ENCODE measurements at regions not wholly inside any gene's neighbourhood (a gene's known extent, or its start where the extent isn't known, plus 50 kb on each side); places are given as distances from the start of the nearest gene placed in this dataset.

GRCh38 chr3:135807879-135808278 lies 157.6 kb upstream of the PPP2R3A start:
- Histone ChIP-seq H3K4me3 (ENCODE audit: low read length in 2 of 2) (no peak overlapping the region), H3K4me1 (ENCODE audit: control insufficient read depth in 1 of 2, insufficient read depth in 2 of 2, low read length in 2 of 2) (no peaks in the 10 kb centered on the region), H3K27ac (ENCODE audit: low read depth in 1 of 2, low read length in 2 of 2) (no peak overlapping the region), H3K9me3 (ENCODE audit: control insufficient read depth, low read length) (no peaks in the 10 kb centered on the region), H3K36me3 (ENCODE audit: control insufficient read depth in 1 of 2, insufficient read depth in 2 of 2, low read length in 1 of 2) (no peaks in the 10 kb centered on the region), H3K27me3 (ENCODE audit: control insufficient read depth in 1 of 2, insufficient read depth in 2 of 2, low read length in 1 of 2) (no peaks in the 10 kb centered on the region)
- intact Hi-C loops (cut with DNase I): no loop called here
- WGBS, 2 donors: 5 to 11% methylated on average over 1 of the region's 1 CpG
- no peak for DNase-seq
- ATAC-seq (ENCODE audit: low FRiP score): no peak

GRCh38 chr3:135809021-135809634 lies 156.4 kb upstream of the PPP2R3A start:
- no peaks in the 10 kb centered on the region for H3K4me1 ChIP-seq (ENCODE audit: control insufficient read depth in 1 of 2, insufficient read depth in 2 of 2, low read length in 2 of 2)
- no peaks in the 10 kb centered on the region for H3K36me3 ChIP-seq (ENCODE audit: control insufficient read depth in 1 of 2, insufficient read depth in 2 of 2, low read length in 1 of 2)
- no peaks in the 10 kb centered on the region for H3K9me3 ChIP-seq (ENCODE audit: control insufficient read depth, low read length)
- H3K27me3 ChIP-seq (ENCODE audit: control insufficient read depth in 1 of 2, insufficient read depth in 2 of 2, low read length in 1 of 2): no peaks in the 10 kb centered on the region
- no peak overlapping the region for H3K4me3 ChIP-seq (ENCODE audit: low read length in 2 of 2)
- intact Hi-C loops (cut with DNase I): no loop called here
- no peak for DNase-seq
- no peak overlapping the region for H3K27ac ChIP-seq (ENCODE audit: low read depth in 1 of 2, low read length in 2 of 2)
- no peak for ATAC-seq (ENCODE audit: low FRiP score)
- 52 to 54% methylated on average over 4 of the region's 4 CpGs for WGBS, 2 donors

GRCh38 chr3:135811651-135812050 lies 153.9 kb upstream of the PPP2R3A start:
- intact Hi-C loops (cut with DNase I): no loop called here
- ATAC-seq (ENCODE audit: low FRiP score) (no peak), DNase-seq (no peak)
- no peak overlapping the region for H3K27ac ChIP-seq (ENCODE audit: low read depth in 1 of 2, low read length in 2 of 2)
- no peaks in the 10 kb centered on the region for H3K4me1 ChIP-seq (ENCODE audit: control insufficient read depth in 1 of 2, insufficient read depth in 2 of 2, low read length in 2 of 2)
- H3K27me3 ChIP-seq (ENCODE audit: control insufficient read depth in 1 of 2, insufficient read depth in 2 of 2, low read length in 1 of 2): no peaks in the 10 kb centered on the region
- no peaks in the 10 kb centered on the region for H3K9me3 ChIP-seq (ENCODE audit: control insufficient read depth, low read length)
- H3K36me3 ChIP-seq (ENCODE audit: control insufficient read depth in 1 of 2, insufficient read depth in 2 of 2, low read length in 1 of 2): no peaks in the 10 kb centered on the region
- H3K4me3 ChIP-seq (ENCODE audit: low read length in 2 of 2): no peak overlapping the region
- 66 to 74% methylated on average over 8 of the region's 8 CpGs for WGBS, 2 donors

GRCh38 chr3:135812057-135812456 lies 153.5 kb upstream of the PPP2R3A start:
- H3K9me3 ChIP-seq (ENCODE audit: control insufficient read depth, low read length): no peaks in the 10 kb centered on the region
- no peak overlapping the region for H3K4me3 ChIP-seq (ENCODE audit: low read length in 2 of 2)
- no peaks in the 10 kb centered on the region for H3K27me3 ChIP-seq (ENCODE audit: control insufficient read depth in 1 of 2, insufficient read depth in 2 of 2, low read length in 1 of 2)
- ATAC-seq (ENCODE audit: low FRiP score): no peak
- intact Hi-C loops (cut with DNase I): no loop called here
- no peak for DNase-seq
- H3K36me3 ChIP-seq (ENCODE audit: control insufficient read depth in 1 of 2, insufficient read depth in 2 of 2, low read length in 1 of 2): no peaks in the 10 kb centered on the region
- no peak overlapping the region for H3K27ac ChIP-seq (ENCODE audit: low read depth in 1 of 2, low read length in 2 of 2)
- WGBS, 2 donors: 47 to 48% methylated on average over 7 of the region's 7 CpGs
- H3K4me1 ChIP-seq (ENCODE audit: control insufficient read depth in 1 of 2, insufficient read depth in 2 of 2, low read length in 2 of 2): no peaks in the 10 kb centered on the region

GRCh38 chr3:135834465-135834864 lies 131.1 kb upstream of the PPP2R3A start:
- intact Hi-C loops (cut with DNase I): no loop called here
- ATAC-seq (ENCODE audit: low FRiP score): no peak
- DNase-seq: no peak

GRCh38 chr3:135837977-135838631 lies 127.4 kb upstream of the PPP2R3A start:
- intact Hi-C loops (cut with DNase I): no loop called here
- H3K4me1 ChIP-seq (ENCODE audit: control insufficient read depth in 1 of 2, insufficient read depth in 2 of 2, low read length in 2 of 2): no peaks in the 10 kb centered on the region
- 75 to 82% methylated on average over 5 of the region's 5 CpGs for WGBS, 2 donors

More at GRCh38 chr3:135834465-135834864, 131.1 kb upstream of the PPP2R3A start:
- no peaks in the 10 kb centered on the region for H3K27me3 ChIP-seq (ENCODE audit: control insufficient read depth in 1 of 2, insufficient read depth in 2 of 2, low read length in 1 of 2)
- no peak overlapping the region for H3K27ac ChIP-seq (ENCODE audit: low read depth in 1 of 2, low read length in 2 of 2)
- H3K9me3 ChIP-seq (ENCODE audit: control insufficient read depth, low read length): no peaks in the 10 kb centered on the region
- no peaks in the 10 kb centered on the region for H3K4me1 ChIP-seq (ENCODE audit: control insufficient read depth in 1 of 2, insufficient read depth in 2 of 2, low read length in 2 of 2)
- no peak overlapping the region for H3K4me3 ChIP-seq (ENCODE audit: low read length in 2 of 2)
- no peaks in the 10 kb centered on the region for H3K36me3 ChIP-seq (ENCODE audit: control insufficient read depth in 1 of 2, insufficient read depth in 2 of 2, low read length in 1 of 2)

GRCh38 chr3:135840436-135840835 lies 125.1 kb upstream of the PPP2R3A start:
- ATAC-seq (ENCODE audit: low FRiP score): no peak

More at GRCh38 chr3:135837977-135838631, 127.4 kb upstream of the PPP2R3A start:
- DNase-seq: no peak
- Histone ChIP-seq H3K27ac (ENCODE audit: low read depth in 1 of 2, low read length in 2 of 2) (no peak overlapping the region), H3K27me3 (ENCODE audit: control insufficient read depth in 1 of 2, insufficient read depth in 2 of 2, low read length in 1 of 2) (no peaks in the 10 kb centered on the region), H3K36me3 (ENCODE audit: control insufficient read depth in 1 of 2, insufficient read depth in 2 of 2, low read length in 1 of 2) (no peaks in the 10 kb centered on the region), H3K9me3 (ENCODE audit: control insufficient read depth, low read length) (no peaks in the 10 kb centered on the region), H3K4me3 (ENCODE audit: low read length in 2 of 2) (no peak overlapping the region)
- ATAC-seq (ENCODE audit: low FRiP score): no peak

GRCh38 chr3:135844386-135844785 lies 121.1 kb upstream of the PPP2R3A start:
- no peaks in the 10 kb centered on the region for H3K9me3 ChIP-seq (ENCODE audit: control insufficient read depth, low read length)
- H3K27me3 ChIP-seq (ENCODE audit: control insufficient read depth in 1 of 2, insufficient read depth in 2 of 2, low read length in 1 of 2): no peaks in the 10 kb centered on the region
- DNase-seq (no peak), ATAC-seq (ENCODE audit: low FRiP score) (no peak)
- no peaks in the 10 kb centered on the region for H3K36me3 ChIP-seq (ENCODE audit: control insufficient read depth in 1 of 2, insufficient read depth in 2 of 2, low read length in 1 of 2)
- intact Hi-C loops (cut with DNase I): no loop called here
- H3K4me1 ChIP-seq (ENCODE audit: control insufficient read depth in 1 of 2, insufficient read depth in 2 of 2, low read length in 2 of 2): no peaks in the 10 kb centered on the region
- H3K4me3 ChIP-seq (ENCODE audit: low read length in 2 of 2): no peak overlapping the region
- no peak overlapping the region for H3K27ac ChIP-seq (ENCODE audit: low read depth in 1 of 2, low read length in 2 of 2)

More at GRCh38 chr3:135840436-135840835, 125.1 kb upstream of the PPP2R3A start:
- Histone ChIP-seq H3K9me3 (ENCODE audit: control insufficient read depth, low read length) (no peaks in the 10 kb centered on the region), H3K4me3 (ENCODE audit: low read length in 2 of 2) (no peak overlapping the region), H3K27ac (ENCODE audit: low read depth in 1 of 2, low read length in 2 of 2) (no peak overlapping the region), H3K27me3 (ENCODE audit: control insufficient read depth in 1 of 2, insufficient read depth in 2 of 2, low read length in 1 of 2) (no peaks in the 10 kb centered on the region), H3K36me3 (ENCODE audit: control insufficient read depth in 1 of 2, insufficient read depth in 2 of 2, low read length in 1 of 2) (no peaks in the 10 kb centered on the region), H3K4me1 (ENCODE audit: control insufficient read depth in 1 of 2, insufficient read depth in 2 of 2, low read length in 2 of 2) (no peaks in the 10 kb centered on the region)
- no peak for DNase-seq
- WGBS, 2 donors: 50 to 59% methylated on average over 1 of the region's 1 CpG
- intact Hi-C loops (cut with DNase I): no loop called here

- Histone ChIP-seq H3K27me3 (ENCODE audit: control insufficient read depth in 1 of 2, insufficient read depth in 2 of 2, low read length in 1 of 2) (no peaks in the 10 kb centered on the region), H3K4me1 (ENCODE audit: control insufficient read depth in 1 of 2, insufficient read depth in 2 of 2, low read length in 2 of 2) (no peaks in the 10 kb centered on the region), H3K27ac (ENCODE audit: low read depth in 1 of 2, low read length in 2 of 2) (no peak overlapping the region), H3K4me3 (ENCODE audit: low read length in 2 of 2) (no peak overlapping the region), H3K9me3 (ENCODE audit: control insufficient read depth, low read length) (no peaks in the 10 kb centered on the region), H3K36me3 (ENCODE audit: control insufficient read depth in 1 of 2, insufficient read depth in 2 of 2, low read length in 1 of 2) (no peaks in the 10 kb centered on the region)
- whole genome bisulfite sequencing, 2 donors: 84% methylated on average over 1 of the region's 1 CpG
- intact Hi-C loops (cut with DNase I): no loop called here
- DNase-seq (no peak), ATAC-seq (ENCODE audit: low FRiP score) (no peak)
These were observed 117.5 kb upstream of the PPP2R3A start for GRCh38 chr3:135848051-135848450.

Measured in aorta (tissue), 5 donors.